ENCODE measurements at regions not wholly inside any gene's neighbourhood (a gene's known extent, or its start where the extent isn't known, plus 50 kb on each side); places are given as distances from the start of the nearest gene placed in this dataset.

- DNase-seq, result no peak
Observed at GRCh38 chr7:1322240-1323110, 89.8 kb downstream of the UNCX start.

- DNase-seq, result no peak
Observed at GRCh38 chr7:1323178-1324027, 90.7 kb downstream of the UNCX start.

DNA sequence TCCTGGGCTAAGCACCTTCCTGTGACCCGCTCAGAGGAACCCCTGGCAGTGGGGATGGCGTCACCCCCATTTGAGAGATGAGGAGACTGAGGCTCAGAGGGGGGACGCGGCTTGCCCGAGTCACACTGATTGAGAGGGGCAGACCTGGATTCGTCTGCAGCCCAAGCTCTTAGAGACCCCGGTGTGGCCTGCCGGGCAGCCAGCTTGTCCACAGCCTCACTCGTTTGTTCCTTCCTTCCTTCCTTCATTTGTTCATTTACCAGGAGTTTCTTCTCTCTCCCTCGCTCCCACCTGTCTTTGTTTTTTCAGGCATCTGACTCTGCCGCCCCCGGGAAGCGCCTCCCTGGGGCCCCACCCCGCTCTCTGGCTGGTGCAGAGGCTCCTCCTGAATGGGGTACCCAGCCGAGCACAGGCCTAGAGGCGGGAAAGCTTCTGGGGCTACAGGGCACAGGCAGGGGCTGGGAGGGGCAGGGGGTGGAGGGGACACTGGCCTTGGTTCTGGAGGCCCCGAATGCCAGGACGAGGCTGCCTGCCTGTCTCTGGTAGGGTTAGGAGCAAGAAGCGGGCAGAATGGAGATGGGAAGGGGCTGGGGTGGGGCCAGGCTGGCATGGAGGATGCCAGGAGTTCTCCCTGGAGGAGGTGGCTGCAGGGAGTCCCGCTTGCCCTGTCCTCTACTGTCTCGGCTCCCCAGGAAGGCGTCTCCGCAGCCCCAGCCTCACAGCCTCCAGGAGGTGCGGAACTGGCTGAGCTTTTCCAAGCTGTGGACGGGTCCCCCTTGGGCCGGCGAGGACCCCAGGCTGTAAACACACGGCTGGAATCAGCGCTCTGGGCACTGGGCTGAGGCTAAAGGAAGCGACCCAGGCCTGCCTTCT, 91.6 kb downstream of the UNCX start:
- no peak for DNase-seq

GRCh38 chr7:1325246-1325645, 92.6 kb downstream of the UNCX start:
- no peak for DNase-seq

- no peak for DNase-seq
Observed at GRCh38 chr7:1325646-1326510, 93.2 kb downstream of the UNCX start.

DNA sequence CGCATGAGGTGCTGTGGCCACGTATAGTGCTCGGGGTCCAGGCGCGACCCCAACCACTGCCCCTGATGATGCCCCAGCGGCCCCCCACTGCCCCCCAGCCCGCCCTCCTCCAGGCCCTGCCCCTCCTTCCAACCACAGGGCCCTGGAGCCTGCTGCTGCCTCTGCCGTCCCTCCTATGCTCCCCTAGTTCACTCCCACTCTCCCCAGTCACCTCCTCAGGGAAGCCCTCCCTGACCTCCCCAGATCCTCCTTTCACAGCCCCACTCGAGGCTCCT, 93.8 kb downstream of the UNCX start:
- DNase-seq, result no peak

DNA sequence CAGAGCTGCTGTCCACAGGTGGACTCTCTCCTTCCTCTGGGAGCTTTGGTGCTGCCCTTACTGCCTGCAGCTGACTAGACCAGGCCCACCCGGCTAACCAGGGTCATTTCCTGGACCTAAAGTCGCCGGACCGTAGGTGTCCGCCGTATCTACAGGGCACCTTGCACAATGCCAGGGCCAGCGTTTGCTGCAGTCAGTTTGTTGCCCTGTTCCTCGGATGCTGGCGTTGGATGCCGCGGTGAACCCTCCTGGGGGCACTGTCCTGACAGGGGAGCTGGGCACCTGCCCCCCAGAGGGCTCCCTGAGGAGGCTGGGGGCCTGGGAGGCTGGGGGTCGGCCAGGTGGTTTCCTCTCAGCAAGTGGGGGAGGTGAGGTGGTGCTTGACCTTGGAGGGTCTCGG, 96.6 kb downstream of the UNCX start:
- DNase-seq, result no peak

DNA sequence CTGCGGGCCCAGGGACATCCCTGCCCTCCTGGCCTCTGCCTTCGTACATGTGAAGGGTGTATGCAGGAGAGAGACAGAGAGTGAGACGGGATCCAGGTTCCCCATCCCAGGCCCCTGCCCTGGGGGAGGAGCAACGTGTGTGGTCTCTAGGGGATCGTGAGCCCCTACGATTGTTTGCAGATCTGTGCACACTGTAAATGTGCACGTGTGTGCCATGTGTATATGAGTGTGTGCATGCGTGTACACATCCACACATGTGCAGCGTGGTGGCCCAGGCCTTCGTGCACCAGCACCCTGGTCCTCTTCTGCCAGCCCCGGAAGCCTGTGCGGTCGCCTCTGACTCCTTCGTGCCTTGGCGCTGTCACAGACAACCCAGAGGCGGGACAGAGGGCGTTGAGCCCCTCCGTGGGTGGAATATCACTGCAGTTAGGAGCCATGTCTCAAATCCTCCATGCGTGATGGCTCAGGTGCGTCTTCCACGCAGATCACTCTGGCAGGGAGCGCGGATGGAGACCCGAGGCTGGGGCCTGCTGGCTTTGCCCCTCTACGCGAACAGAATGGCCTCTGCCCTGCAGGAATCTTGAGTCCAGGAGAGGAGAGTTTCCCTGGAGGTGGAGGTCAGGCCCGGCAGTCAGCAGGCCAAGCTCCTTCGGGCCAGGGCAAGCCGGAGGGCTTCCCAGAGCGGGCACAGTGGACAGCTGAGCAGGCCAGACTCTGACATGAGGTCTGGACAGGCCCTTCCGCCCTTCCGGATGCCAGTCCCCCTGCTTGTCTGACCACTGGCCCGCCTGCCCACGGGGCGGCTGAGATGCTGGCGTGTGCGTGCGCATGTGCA, 97.5 kb downstream of the UNCX start:
- DNase-seq, result no peak

- DNase-seq, result no peak
Observed at GRCh38 chr7:1330801-1331425, 98.2 kb downstream of the UNCX start.

DNA sequence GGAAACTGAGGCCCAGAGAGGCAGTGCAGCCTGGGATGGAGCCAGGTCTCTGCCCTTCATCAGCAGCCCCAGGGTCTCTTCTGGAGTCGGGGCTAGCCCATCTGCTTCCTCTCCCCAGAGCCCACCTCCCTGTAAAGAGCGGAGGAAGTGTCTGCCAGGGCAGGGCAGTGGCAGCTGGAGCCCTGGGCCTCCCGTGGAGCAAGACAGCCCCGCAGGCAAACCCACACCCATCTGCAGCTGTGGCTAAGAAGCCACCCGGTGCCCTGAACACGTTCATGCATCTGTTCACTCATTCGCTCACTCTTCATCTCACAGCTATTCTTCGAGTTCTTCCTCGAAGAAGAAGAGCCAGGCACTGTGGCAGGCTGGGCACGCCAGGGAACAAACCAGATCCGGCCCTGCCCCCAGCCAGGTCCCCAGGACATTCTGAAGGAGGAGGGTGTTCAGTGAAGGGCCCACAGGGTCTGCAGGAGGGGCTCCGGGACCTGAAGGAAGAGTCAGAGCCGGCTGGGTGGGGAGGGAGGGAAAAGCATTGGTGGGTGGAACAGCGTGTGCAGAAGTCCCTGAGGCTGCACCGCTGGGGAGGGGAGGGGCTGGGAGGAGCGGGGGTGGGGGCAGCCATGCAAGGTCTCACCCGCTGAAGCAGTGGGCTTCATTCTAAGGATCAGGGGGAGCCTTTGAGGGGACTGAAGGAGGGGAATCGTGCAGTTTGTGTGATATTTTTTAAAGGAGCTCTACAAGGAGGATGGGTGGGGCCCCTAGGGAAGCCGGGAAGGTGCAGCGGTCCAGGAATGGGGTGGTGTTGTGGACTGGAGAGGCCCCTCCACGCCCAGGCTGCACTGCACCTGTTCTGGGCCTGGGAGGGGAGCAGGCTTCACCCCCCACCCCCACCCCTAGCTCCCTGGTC, 99.1 kb downstream of the UNCX start:
- no peak for DNase-seq

- no peak for DNase-seq
Observed at GRCh38 chr7:1336509-1336908, 103.8 kb downstream of the UNCX start.

DNA sequence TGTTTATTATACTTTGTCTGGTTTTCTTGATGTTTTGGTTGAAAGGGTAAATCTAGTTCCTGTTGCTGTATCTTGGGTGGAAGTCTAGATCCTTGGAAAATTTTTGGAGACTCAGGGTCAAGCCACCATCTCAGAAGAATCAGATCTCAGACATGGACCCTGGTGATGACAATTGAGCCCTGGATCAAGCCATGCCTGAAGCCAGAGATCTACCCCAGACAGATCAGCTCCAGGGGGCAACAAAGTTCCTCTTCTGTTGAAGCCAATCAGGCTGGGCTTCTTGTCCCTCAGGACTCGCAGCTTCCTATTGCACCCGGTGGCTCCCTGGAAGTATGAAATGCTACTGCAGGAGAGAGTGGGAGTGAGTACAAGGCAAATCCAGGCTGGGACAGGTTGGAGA, 106.9 kb downstream of the UNCX start:
- no peak for DNase-seq

- no peak for DNase-seq
Observed at GRCh38 chr7:1340031-1340430, 107.4 kb downstream of the UNCX start.

- no peak for DNase-seq
Observed at GRCh38 chr7:1340461-1341360, 108.0 kb downstream of the UNCX start.

- no peak for DNase-seq
Observed at GRCh38 chr7:1341361-1342089, 108.9 kb downstream of the UNCX start.

GRCh38 chr7:1342090-1342640, 109.5 kb downstream of the UNCX start:
- no peak for DNase-seq

DNA sequence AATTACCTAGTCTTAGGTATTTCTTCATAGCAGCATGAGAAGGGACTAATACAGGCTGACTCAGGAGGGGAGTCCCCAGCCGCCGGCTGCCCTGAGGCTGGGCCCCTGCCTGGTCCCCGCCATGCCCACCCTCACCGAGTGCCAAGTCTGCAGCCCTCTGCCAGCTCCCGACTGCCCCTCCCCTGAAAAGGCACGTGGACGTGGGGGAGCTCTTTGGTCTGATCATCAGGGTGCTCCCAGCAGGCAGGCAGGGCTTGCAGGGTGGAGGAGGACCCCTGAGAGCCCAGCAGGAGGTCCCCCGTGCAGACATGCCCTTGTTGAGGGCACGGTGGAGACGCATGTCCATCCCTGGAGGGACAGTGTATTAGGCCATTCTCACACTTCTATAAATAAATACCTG, 110.9 kb downstream of the UNCX start:
- no peak for DNase-seq

- DNase-seq, result no peak
Observed at GRCh38 chr7:1344421-1344820, 111.7 kb downstream of the UNCX start.
